ENCODE measurements at regions not wholly inside any gene's neighbourhood (a gene's known extent, or its start where the extent isn't known, plus 50 kb on each side); places are given as distances from the start of the nearest gene placed in this dataset.

DNA sequence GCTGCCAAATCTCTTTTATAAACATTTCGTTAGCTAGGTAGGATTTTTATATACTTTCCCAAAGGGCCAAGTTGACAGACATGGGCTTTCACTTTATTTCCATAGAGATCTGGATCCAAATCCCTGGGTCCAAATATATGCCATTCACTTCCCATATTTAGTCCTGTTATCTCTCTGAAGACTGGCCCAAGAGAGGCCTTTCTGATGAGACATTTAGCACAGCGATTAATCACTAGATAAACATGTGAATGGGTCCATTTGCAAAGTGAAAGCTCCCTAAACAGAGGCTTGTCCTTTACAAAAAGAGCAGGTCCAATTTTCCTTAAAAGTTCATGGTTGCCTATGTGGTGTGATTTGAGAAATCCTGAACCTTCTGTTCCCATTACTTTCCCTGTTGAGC is 132.6 kb downstream of the TRMT11 start:
- TF ChIP-seq, protein P1, sequence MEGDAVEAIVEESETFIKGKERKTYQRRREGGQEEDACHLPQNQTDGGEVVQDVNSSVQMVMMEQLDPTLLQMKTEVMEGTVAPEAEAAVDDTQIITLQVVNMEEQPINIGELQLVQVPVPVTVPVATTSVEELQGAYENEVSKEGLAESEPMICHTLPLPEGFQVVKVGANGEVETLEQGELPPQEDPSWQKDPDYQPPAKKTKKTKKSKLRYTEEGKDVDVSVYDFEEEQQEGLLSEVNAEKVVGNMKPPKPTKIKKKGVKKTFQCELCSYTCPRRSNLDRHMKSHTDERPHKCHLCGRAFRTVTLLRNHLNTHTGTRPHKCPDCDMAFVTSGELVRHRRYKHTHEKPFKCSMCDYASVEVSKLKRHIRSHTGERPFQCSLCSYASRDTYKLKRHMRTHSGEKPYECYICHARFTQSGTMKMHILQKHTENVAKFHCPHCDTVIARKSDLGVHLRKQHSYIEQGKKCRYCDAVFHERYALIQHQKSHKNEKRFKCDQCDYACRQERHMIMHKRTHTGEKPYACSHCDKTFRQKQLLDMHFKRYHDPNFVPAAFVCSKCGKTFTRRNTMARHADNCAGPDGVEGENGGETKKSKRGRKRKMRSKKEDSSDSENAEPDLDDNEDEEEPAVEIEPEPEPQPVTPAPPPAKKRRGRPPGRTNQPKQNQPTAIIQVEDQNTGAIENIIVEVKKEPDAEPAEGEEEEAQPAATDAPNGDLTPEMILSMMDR (IDR thresholded peaks at IDR 0.05), result no peak
- no peak for TF ChIP-seq POLR2A (IDR thresholded peaks at IDR 0.05)
- TF ChIP-seq POLR2AphosphoS5 (IDR thresholded peaks at IDR 0.05), result no peak
